AG08395 (cell line): ENCODE measurements at regions not wholly inside any gene's neighbourhood (a gene's known extent, or its start where the extent isn't known, plus 50 kb on each side); places are given as distances from the start of the nearest gene placed in this dataset.

Experiments
- DNase-seq: peaks from one replicate; pipeline ENCODE4 v3.0.0; 2012; ENCODE audit warnings: mixed read lengths, low spot score

GRCh38 chr5:2801577-2802525 is 50.4 kb upstream of the IRX2 start:
- no peak for DNase-seq
